Erythroblast (primary cell): ENCODE measurements at regions not wholly inside any gene's neighbourhood (a gene's known extent, or its start where the extent isn't known, plus 50 kb on each side); places are given as distances from the start of the nearest gene placed in this dataset.

Experiments used
- DNase-seq, 2 experiments: peaks; one replicate each; lab custom pipeline; 2025; lab: John Stamatoyannopoulos, UW
- GATA1 ChIP-seq: IDR thresholded peaks from 2 replicates; pipeline ENCODE4 v1.6.1; 2011; ENCODE audit warnings: low read depth, mild to moderate bottlenecking, control low read depth, low read length, moderate library complexity
- POLR2A ChIP-seq: IDR thresholded peaks from 2 replicates; pipeline ENCODE4 v1.6.1; 2011; ENCODE audit warnings: mild to moderate bottlenecking, low read length

DNA sequence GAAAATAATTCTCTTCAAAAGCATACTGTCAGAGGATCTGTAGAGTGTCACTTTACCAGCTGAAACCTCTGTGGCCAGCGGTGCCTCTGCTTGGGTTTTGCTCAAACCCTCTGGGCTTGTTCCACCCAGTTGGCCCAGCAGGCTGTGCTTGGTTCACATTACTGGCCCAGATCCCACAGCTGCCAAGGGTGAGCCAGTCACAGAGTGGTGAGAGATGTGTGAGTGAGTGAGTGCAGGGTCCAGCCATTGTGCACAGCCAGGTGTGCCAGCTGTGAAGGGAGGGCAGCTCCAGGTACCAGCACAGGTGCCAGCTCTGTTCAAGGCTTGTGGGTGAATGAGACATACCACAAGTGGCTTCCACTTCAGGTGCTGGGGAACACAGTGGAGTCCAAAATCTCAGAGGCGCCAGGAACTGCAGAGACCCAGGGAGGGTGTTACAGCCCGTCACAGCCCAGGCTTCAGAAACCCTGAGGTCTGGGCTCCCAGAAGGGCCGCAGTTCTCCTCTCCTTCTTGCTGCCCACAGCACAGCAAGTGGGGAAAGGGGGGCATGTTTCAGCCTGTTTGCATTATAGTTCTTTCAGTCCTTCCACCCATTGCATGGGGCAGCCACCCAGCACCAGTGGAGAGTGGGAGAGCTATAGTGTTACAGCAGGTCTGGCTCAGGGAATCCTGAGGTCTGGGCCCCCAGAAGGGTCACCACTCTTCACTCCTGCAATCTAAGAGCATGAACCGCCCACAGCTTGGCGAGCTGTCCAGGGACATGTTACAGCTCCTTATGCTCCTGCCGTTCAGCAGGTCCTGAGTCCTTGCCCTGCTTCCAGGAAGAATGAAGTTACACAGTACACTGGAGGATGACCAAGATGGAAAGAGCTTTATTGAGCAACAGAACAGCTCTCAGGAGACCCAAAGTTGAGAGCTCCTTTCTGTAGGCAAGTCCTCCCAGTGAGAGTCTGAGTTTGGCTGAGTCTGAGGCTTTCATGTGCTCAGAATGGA is 931.7 kb upstream of the SORCS1 start:
- TF ChIP-seq GATA1 (no peak), POLR2A (no peak)
- no peak for DNase-seq

DNA sequence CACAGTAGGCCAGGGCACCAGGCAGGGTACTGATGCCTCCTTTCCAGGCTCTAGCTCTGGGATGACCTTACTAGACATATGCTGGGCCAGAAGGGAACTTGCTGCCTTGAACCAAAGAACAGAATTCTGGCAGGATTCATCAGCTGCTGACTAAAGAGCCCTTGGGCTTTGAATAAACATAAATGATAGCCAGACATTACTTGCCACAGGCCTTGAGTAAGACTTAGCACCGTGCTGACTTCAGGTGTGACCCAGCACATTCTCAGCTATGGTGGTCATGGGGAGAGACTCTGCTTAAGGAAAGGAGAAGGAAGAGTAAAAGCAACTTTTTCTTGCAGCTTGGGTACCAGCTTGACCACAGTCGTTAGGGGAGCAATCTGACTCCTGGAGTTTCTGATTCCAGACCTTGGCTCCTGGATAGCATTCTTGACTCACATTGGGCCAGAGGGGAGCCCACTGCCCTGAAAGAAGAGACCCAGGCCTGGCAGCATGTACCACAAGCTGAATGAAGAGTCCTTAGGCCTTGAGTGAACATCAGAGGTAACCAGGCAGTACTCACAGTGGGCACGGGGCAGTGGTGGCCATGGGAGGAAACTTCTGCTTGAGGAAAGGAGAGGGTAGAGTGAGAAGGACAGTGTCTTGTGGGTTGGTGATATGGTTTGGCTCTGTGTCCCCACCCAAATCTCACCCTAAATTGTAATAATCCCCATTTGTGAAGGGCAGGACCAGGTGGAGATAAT is 926.1 kb upstream of the SORCS1 start:
- no peak for TF ChIP-seq POLR2A
- no peak for TF ChIP-seq GATA1
- no peak for DNase-seq

DNA sequence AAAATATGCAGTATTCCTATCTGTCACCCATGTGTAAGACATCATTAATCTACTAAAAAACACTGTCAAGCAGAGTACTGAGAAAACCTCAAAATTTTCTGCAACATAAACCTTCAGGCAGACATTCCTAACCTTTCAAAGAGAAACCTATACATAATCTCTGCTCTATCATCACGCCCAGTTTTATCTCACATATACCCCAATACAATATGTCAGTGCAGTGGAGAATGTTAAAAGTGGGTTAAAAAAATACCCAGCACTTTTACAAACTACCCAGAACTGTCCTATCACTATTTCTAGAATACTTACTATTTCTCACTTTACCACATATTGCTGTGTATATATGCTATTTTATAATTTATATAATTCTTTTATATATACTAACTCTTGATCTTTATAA is 922.0 kb upstream of the SORCS1 start:
- TF ChIP-seq GATA1 (no peak), POLR2A (no peak)
- DNase-seq, result no peak

DNA sequence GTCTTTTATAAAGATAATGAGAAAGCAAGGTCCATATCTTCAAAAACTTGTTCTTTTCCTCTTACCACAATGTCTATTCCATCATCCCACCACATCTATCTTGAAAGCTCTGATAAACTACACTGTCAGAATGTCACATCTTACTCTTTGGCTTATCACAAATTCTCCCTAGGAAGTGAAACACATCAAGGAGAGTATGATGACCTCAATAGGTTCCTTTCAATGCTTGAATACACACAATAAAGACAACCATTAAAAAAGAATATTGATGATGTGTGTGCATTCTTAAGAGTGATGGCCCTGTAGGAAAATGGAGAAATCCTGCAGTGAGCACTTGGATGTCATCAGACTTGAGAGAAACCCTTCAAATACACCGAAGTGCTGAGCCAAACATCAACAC is 918.1 kb upstream of the SORCS1 start:
- no peak for TF ChIP-seq GATA1
- TF ChIP-seq POLR2A, result no peak
- no peak for DNase-seq

DNA sequence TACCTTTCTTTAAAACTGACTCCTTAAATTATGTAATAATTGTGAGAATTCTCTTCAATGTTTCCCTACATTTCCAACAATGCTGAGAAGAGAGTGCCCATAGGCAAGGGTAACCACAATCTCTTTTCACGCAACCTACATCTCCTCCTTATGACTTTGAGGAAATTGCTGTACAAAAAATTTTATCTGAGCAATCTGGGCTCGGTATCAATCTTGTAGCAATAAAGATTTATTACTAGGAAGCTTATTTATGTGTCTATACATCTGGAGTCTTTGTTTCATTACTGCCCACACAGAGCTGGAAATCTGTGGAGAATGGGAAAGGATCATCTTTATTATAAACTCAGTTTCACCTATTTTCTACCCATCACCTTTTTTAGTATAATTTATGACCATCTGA is 913.8 kb upstream of the SORCS1 start:
- DNase-seq, result no peak

DNA sequence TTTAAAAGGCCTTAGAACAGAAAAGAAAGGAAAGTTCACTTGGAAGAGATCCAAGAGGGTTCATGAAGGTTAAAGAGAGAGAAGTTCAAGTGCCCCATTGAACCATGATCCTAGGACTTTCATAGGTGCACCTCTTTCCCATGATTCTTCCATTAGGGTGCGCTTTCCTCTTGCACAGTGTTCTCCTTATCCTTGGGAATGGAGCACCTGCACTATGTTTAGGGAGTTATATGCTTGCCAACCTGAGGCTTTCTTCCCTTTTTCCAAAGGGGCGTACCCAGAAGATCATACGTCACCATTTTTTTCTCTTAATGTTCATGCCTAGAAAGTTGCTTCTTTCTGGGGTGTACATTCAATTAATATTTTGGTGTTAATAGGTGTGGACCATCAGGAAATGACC is 908.0 kb upstream of the SORCS1 start:
- DNase-seq, result no peak
- no peak for TF ChIP-seq GATA1
- no peak for TF ChIP-seq POLR2A

More for the DNA sequence above, 913.8 kb upstream of the SORCS1 start:
- TF ChIP-seq POLR2A (no peak), GATA1 (no peak)

DNA sequence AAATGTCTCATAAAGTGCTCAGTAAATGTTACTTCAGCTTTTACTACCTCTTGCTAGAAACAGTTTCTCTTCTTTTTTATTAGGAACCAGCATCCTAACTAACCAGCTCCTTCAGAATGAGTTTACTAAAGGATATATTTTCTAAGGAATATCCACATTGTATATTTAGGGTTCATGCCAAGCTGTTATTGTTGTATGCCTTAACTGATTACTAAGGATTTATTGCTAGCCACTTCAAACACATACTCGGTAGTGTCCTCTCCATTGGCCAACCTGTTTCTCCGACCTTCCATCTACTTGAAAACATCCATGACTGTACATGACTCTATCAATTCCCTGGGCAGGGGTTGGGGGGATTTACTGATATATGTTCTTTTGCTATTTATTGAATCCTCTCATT is 906.3 kb upstream of the SORCS1 start:
- TF ChIP-seq POLR2A, result no peak
- TF ChIP-seq GATA1, result no peak

DNA sequence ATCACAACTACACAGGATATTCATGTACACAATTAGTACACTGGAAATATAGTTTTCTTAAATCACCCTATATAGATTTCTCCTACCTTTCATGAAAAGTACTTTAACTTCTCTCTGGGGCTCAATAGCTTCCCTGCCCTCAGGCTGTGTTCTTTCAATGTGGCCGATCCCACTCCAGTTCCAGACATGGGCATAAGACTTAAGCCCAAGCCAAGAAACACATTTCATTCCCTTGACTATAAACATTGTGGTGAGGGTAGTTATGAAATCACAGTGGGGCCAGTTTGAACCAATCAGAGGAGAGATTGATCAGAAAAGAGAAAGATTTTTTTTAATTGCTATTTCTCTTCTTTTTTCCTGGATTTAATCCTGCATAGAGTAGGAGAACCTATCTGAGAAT is 904.6 kb upstream of the SORCS1 start:
- DNase-seq, result no peak
- TF ChIP-seq POLR2A (no peak), GATA1 (no peak)

More for the DNA sequence above, 906.3 kb upstream of the SORCS1 start:
- DNase-seq, result no peak

DNA sequence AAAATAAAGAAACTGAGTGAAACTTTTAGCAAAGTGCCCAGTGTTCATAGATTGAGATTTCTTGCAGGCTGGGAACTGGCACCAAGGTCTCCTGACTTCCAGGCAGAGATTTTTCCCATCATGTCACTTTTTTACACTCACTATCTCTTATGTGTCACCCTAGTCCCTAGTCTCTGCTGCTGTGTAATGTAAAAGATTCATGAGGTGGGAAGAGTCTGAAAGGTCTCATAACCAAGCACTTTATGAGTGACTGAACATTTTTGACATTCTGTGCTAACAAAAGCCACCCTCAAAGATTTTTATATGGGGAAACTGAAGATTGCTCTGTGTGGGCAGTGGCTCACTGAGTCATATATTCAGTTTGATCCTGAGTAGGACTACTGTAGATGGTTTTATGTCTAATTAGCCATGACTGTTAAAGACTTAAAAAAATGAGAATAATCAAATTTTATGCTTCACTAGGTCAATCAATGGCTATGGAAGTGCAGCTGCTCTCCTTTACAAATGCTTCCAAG is 900.3 kb upstream of the SORCS1 start:
- DNase-seq, result no peak
- no peak for TF ChIP-seq GATA1
- no peak for TF ChIP-seq POLR2A

DNA sequence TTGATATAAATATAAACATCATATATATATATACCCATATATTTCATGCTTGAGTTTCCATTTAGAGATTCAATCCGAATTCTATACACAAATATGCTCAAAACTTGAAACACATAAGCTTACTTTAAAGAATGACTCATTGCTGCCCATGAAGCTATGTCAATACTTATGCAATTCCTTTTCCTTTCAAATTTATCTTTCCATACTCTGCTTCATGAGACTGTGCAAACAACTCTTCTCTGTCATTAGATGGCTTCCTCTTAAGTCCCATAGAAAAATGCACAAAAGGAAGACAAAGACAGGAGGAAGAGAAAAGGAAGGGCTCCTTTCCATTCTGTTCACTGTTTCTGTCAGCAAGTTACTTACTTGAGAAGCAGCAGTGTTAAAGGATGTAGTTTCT is 895.7 kb upstream of the SORCS1 start:
- TF ChIP-seq POLR2A (no peak), GATA1 (no peak)
- no peak for DNase-seq

DNA sequence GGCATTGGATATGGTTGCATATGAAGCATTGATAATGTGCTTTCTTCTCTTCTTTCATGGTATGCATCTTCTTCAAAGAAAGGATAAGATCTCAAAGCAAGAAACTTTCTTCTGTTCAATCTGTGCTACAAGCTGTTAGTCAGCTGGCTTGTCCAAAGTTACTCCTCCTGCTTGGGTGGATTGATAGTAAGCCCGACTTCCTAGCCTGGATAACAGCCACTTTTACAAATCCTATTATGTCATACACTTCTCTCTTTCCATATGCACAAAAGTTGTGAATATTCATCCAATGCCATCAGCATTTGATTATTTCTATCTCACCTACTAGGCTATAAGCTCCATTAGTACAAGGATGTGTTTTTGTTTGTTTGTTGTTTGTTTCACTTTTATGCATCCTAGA is 891.0 kb upstream of the SORCS1 start:
- no peak for DNase-seq
- TF ChIP-seq POLR2A (no peak), GATA1 (no peak)

DNA sequence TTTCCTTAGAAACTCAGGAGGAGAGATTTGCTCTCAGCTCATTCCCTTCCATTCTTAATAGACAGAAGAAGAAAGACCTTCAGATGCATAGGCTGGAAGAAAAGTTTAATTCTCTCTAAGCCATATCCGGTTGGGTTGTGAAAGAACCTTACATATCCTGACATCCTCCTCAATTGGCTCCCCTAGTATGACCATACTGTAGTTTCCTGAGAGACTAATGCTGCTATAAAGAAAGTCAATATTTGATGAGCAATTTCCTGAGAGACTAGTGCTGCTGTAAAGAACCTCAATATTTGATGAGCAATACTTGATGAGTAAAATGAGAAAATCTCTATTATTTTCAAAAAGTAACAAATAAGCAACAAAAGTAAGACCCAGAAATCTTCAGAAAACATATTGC is 888.5 kb upstream of the SORCS1 start:
- no peak for DNase-seq
- TF ChIP-seq POLR2A, result no peak
- no peak for TF ChIP-seq GATA1

DNA sequence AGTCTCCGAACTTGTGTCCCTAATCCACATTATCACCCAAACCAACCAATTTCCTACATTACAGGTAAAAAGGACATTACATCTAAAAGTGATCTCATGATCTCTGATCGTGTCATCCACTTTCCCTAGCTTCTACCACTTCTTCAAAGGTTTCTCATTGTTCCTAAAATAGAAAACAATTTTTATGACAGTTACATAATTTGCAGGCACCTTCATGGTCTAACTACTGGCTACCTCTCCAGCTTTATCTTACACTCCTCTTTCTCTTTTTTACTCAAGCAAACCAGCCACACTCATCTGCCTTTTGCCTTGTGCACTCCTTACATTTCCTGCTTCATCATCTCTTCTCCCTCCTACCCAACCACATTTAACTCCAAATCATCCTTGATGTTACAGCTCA is 886.7 kb upstream of the SORCS1 start:
- no peak for TF ChIP-seq GATA1
- no peak for TF ChIP-seq POLR2A

DNA sequence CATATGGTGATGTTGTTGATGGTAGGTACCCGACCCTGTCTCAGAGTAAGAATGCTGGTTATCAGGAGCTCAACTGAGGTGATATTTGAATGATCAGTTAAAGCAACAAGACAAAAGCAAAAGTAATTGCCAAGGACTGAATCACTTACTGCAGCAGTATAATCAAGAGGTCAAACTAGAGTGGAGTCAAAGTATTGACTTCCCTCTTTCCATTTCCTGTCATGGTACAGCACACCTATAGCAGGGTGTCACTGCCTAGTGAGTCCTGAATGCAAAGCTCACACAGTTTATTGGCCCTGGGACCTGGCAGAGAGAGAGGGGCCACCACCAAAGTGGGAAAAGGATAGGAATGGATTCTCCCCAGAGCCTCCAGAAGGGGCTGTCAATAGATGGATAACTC is 886.1 kb upstream of the SORCS1 start:
- no peak for TF ChIP-seq GATA1
- TF ChIP-seq POLR2A, result no peak
- no peak for DNase-seq

More for the DNA sequence above, 886.7 kb upstream of the SORCS1 start:
- no peak for DNase-seq
